ENCODE measurements at regions not wholly inside any gene's neighbourhood (a gene's known extent, or its start where the extent isn't known, plus 50 kb on each side); places are given as distances from the start of the nearest gene placed in this dataset.
A peak's percentile ranks its signal among the peaks of the same experiment; 100 is the strongest.

DNA sequence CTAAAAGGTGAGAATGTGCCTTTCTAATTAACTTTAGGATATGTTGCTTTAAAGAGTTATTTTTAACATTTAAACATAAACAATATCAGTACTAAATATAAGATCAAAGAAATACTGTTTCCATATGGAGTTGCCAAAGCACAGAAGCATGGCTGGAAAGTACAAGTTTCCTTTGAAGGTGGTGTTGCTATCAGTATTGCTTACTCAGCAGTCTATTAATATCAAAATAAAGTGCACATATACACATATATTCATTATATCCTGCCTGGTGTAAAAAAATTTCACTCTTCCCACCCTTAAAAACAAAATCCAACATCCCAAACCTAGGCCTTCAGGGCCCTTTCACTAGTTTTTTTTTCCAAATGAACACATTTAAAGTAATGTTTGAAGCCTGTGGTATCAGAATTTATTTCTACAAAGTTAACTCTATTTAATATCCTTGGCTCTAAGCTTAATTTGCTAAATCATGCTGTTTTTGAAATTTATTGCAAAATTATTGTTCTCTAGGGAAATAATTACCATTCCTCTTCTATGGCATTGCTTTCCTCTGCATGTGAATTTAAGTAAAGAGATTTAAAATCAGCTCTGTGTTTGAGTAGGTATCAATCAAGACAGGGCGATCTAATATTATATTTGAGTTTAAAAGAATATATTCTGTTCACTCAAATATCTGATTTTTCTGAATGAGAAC, 192.7 kb upstream of the MEIS1 start:
- H3K4me3 Mint-ChIP-seq (ENCODE audit: unreplicated experiment), result no peak overlapping the region
- no peak for DNase-seq (ENCODE audit: unreplicated experiment)
- ChIA-PET POLR2A (interaction anchor here (0.6 to 1.9 kb wide), 7 partner anchors 13 to 305 kb away, joined by 3 to 4 read pairs (median 4); no protein-coding TSS in a partner anchor), CTCF (interaction anchor here (0.7 to 1.1 kb wide), 2 partner anchors 28 to 181 kb away, joined by 3 read pairs; no protein-coding TSS in a partner anchor)
- no peaks in the 10 kb centered on the region for H3K27me3 Mint-ChIP-seq (ENCODE audit: insufficient read depth, unreplicated experiment)
- BruUV-seq (replicated peaks), result no TSS peak
- intact Hi-C loops (cut with micrococcal nuclease), result no loop called here
- peak overlapping the region; percentile 87 for H3K27ac Mint-ChIP-seq (ENCODE audit: low read depth, unreplicated experiment)
- TF ChIP-seq, protein P1, sequence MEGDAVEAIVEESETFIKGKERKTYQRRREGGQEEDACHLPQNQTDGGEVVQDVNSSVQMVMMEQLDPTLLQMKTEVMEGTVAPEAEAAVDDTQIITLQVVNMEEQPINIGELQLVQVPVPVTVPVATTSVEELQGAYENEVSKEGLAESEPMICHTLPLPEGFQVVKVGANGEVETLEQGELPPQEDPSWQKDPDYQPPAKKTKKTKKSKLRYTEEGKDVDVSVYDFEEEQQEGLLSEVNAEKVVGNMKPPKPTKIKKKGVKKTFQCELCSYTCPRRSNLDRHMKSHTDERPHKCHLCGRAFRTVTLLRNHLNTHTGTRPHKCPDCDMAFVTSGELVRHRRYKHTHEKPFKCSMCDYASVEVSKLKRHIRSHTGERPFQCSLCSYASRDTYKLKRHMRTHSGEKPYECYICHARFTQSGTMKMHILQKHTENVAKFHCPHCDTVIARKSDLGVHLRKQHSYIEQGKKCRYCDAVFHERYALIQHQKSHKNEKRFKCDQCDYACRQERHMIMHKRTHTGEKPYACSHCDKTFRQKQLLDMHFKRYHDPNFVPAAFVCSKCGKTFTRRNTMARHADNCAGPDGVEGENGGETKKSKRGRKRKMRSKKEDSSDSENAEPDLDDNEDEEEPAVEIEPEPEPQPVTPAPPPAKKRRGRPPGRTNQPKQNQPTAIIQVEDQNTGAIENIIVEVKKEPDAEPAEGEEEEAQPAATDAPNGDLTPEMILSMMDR (IDR thresholded peaks at IDR 0.05; ENCODE audit: unreplicated experiment), result no peak
- no peaks in the 10 kb centered on the region for H3K36me3 Mint-ChIP-seq (ENCODE audit: insufficient read depth, unreplicated experiment)
- H3K9me3 Mint-ChIP-seq (ENCODE audit: unreplicated experiment), result no peaks in the 10 kb centered on the region
- peaks cover 25% of the 10 kb centered on the region for H3K4me1 Mint-ChIP-seq (ENCODE audit: insufficient read depth, unreplicated experiment)

DNA sequence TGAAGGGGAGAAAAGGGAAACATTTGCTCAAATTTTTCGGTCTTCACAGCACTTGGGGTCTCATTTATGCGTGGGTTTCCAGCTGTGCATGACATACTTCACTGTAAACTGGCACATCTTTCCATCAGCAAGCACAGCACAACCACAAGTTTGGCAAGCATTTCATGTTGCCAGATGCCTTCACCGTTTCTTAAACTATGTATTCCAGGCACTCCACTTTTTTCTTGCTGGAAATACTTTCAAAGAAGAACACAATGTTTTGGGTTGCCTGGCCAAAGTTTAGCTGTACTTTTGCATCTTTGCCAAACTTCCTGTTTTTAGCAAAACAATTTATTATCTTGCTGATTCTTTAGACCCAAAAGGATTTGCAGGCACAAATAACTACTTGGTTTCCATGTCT, 194.6 kb upstream of the MEIS1 start:
- ChIA-PET CTCF (no interaction called here), POLR2A (interaction anchor here (0.6 to 1.2 kb wide), 3 partner anchors 51 to 1184 kb away, joined by 3 to 4 read pairs (median 3); partner anchors contain the start of gene CEP68)
- TF ChIP-seq, protein P1 (IDR thresholded peaks at IDR 0.05; ENCODE audit: unreplicated experiment), result no peak
- intact Hi-C loops (cut with micrococcal nuclease), result no loop called here
- no TSS peak for BruUV-seq (replicated peaks)
- Mint-ChIP-seq H3K27me3 (ENCODE audit: insufficient read depth, unreplicated experiment) (no peaks in the 10 kb centered on the region), H3K27ac (ENCODE audit: low read depth, unreplicated experiment) (peak overlapping the region; percentile 87), H3K9me3 (ENCODE audit: unreplicated experiment) (no peaks in the 10 kb centered on the region), H3K4me1 (ENCODE audit: insufficient read depth, unreplicated experiment) (peaks cover 25% of the 10 kb centered on the region), H3K36me3 (ENCODE audit: insufficient read depth, unreplicated experiment) (no peaks in the 10 kb centered on the region), H3K4me3 (ENCODE audit: unreplicated experiment) (peak overlapping the region; percentile 26)
- DNase-seq (ENCODE audit: unreplicated experiment), result peak; percentile 25

DNA sequence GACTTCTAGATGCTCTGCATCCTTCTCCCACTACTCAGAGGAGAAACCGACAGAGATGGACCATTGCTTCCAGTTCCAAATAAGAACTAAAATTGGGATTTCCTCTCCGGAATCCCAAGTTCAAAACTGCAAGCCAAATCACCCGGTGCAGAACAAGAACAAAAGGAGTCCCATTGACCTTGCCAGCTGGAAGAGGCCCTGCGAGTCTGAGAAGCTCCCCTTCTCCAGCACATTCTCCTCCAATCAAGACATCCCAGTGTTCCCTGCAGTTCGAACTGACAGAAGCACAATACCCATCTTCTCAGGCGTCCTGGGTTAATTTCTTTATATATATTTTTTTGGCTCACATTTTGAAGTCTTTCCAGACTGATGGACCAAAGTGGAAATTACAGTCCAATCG, 195.3 kb upstream of the MEIS1 start:
- CTCF ChIA-PET, result no interaction called here
- no peaks in the 10 kb centered on the region for H3K9me3 Mint-ChIP-seq (ENCODE audit: unreplicated experiment)
- TF ChIP-seq, protein P1 (IDR thresholded peaks at IDR 0.05; ENCODE audit: unreplicated experiment), result no peak

DNA sequence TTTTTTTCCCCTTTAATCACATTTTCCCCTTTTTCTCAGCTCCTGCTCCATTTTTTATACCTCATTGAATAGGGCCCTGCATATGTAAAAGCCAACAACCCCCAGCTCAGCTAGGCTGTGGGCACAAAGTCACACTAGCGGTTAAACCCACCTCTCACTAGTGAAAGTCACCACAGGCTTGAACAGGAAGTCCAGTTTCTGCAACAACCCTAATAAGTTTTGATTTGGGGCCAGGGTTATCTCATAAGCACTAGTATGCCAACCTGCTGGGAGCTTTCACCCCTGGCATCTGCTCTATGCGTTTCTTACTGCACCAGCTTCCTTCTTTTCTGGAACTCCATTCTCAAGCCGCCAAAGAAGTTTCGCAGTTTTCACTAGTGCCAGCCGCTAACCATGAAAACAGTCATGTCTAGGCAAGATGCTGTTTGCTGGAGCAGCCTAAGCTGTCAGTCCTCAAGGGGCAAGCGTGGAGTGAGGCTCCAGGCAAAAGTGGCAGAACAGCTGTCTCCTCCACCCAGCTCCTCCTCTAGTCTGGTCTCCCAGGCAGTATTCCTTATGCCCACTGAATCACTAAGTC, 197.0 kb upstream of the MEIS1 start:
- BruUV-seq (replicated peaks), result no TSS peak
- Mint-ChIP-seq H3K27ac (ENCODE audit: low read depth, unreplicated experiment) (peak overlapping the region; percentile 82), H3K27me3 (ENCODE audit: insufficient read depth, unreplicated experiment) (no peaks in the 10 kb centered on the region), H3K4me3 (ENCODE audit: unreplicated experiment) (no peak overlapping the region), H3K36me3 (ENCODE audit: insufficient read depth, unreplicated experiment) (no peaks in the 10 kb centered on the region), H3K4me1 (ENCODE audit: insufficient read depth, unreplicated experiment) (peaks cover 25% of the 10 kb centered on the region), H3K9me3 (ENCODE audit: unreplicated experiment) (no peaks in the 10 kb centered on the region)
- TF ChIP-seq, protein P1 (IDR thresholded peaks at IDR 0.05; ENCODE audit: unreplicated experiment), result no peak
- no peak for DNase-seq (ENCODE audit: unreplicated experiment)
- ChIA-PET CTCF (interaction anchor here (1.0 kb wide), 1 partner anchor 9 kb away, joined by 6 read pairs; no protein-coding TSS in a partner anchor), POLR2A (interaction anchor here (0.7 kb wide), 1 partner anchor 25 kb away, joined by 3 read pairs; no protein-coding TSS in a partner anchor)
- intact Hi-C loops (cut with micrococcal nuclease), result no loop called here

More for the DNA sequence above, 195.3 kb upstream of the MEIS1 start:
- Mint-ChIP-seq H3K27me3 (ENCODE audit: insufficient read depth, unreplicated experiment) (no peaks in the 10 kb centered on the region), H3K4me1 (ENCODE audit: insufficient read depth, unreplicated experiment) (peaks cover 25% of the 10 kb centered on the region), H3K4me3 (ENCODE audit: unreplicated experiment) (no peak overlapping the region), H3K36me3 (ENCODE audit: insufficient read depth, unreplicated experiment) (no peaks in the 10 kb centered on the region), H3K27ac (ENCODE audit: low read depth, unreplicated experiment) (peak overlapping the region; percentile 87)
- intact Hi-C loops (cut with micrococcal nuclease), result no loop called here
- POLR2A ChIA-PET, result interaction anchor here (1.0 to 1.2 kb wide), 2 partner anchors 50 to 54 kb away, joined by 3 to 4 read pairs; no protein-coding TSS in a partner anchor
- BruUV-seq (replicated peaks), result no TSS peak
- no peak for DNase-seq (ENCODE audit: unreplicated experiment)

Measured in MCF 10A (cell line).